COLO829 (cell line): ENCODE measurements at regions not wholly inside any gene's neighbourhood (a gene's known extent, or its start where the extent isn't known, plus 50 kb on each side); places are given as distances from the start of the nearest gene placed in this dataset.

Experiments
- DNase-seq: peaks from one replicate; pipeline ENCODE4 v3.0.0; 2012; ENCODE audit warnings: low spot score

DNA sequence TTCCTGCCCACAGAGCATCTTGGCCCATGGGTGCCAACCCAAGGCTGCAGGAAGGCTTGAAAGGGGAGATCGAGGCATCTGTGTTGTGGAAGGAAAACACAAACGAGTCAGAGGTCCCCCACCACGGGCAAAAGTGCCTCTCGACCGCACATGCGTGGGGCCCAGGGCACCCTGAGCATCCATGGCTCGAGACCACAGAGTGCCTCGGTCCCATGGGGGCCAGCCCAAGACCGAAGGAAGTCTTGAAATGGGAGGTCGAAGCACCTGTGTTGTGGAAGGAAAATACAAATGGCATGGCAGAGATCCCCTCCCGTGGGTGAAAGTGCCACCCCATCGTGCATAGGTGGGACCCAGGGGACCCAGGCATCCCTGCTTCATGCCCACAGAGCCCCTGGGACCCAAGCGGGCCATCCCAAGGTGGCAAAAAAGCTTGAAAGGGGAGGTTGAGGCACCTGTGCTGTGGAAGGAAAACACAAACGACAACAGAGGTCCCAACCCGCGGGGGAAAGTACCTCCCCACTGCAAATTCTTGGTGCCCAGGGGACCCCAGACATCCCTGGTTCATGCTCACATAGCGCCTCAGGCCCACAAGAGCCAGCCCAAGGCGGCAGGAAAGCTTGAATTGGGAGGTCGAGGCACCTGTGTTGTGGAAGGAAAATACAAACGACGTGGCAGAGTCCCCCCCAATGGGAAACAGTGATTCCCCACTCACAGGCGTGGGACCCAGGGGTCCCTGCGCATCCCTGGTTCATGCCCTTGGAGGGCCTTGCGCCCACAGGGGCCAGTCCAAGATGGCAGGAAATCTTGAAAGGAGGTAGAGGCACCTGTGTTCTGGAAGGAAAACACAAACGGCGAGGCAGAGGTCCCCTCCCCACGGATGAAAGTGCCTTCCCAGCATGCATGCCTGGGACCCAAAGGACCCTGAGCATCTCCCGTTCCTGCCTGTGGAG is 373.0 kb downstream of the ALG10 start:
- no peak for DNase-seq

DNA sequence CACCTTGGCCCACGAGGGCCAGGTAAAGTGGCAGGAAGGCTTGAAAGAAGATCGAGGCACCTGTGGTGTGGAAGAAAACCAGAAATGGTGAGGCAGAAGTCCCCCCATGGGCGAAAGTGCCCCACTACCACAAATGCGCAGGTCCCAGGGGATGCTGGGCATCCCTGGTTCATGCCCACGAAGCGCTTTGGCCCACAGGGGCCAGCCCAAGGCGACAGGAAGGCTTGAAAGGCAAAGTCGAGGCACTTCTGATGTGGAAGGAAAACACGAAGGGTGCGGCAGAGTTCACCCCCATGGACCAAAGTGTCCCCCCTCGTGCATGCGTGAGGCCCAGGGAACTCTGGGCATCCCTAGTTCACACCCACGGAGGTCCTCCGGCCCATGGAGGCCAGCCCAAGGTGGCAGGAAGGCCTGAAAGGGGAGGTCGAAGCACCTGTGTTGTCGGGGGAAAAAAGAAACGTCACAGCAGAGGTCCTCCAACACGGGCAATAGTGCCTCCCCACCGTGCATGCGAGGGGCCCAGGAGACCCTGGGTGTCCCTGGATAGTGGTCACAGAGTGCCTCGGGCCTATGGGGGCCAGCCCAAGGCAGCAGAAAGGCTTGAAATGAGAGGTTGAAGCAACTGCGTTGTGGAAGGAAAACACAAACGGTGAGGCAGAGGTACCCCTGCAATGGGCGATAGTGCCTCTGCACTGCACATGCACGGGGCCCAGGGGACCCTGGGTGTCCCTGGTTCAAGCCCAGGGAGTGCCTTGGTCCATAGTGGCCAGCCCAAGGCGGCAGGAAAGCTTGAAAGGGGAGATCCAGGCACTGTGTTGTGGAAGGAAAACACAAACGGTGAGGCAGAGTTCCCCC is 373.9 kb downstream of the ALG10 start:
- DNase-seq, result no peak

DNA sequence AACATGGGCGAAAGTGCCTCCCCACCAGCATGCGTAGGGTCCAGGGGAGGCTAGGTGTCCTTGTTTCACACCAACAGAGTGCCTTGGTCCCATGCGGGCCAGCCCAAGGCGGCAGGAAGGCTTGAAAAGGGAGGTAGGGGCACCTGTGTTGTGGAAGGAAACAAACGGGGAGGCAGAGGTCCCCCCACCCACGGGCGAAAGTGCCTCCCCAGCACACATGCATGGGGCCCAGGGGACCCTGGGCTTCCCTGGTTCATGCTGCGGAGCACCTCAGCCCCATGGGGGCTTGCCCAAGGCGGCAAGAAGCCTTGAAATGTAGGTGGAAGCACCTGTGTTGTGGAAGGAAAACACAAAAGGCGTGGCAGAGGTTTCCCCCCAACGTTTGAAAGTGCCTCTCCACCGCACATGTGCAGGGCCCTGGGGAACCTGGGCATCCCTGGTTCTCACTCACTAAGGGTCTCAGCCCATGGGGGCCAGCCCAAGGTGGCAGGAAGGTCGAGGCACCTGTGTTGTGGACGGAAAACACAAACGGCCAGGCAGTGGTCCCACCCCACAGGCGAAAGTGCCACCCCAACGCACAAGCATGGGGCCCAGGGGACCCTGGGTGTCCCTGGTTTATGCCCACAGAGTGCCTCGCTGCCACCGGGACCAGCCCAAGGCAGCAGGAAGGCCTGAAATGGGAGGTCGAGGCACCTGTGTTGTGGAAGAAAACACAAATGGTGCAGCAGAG is 374.7 kb downstream of the ALG10 start:
- no peak for DNase-seq

DNA sequence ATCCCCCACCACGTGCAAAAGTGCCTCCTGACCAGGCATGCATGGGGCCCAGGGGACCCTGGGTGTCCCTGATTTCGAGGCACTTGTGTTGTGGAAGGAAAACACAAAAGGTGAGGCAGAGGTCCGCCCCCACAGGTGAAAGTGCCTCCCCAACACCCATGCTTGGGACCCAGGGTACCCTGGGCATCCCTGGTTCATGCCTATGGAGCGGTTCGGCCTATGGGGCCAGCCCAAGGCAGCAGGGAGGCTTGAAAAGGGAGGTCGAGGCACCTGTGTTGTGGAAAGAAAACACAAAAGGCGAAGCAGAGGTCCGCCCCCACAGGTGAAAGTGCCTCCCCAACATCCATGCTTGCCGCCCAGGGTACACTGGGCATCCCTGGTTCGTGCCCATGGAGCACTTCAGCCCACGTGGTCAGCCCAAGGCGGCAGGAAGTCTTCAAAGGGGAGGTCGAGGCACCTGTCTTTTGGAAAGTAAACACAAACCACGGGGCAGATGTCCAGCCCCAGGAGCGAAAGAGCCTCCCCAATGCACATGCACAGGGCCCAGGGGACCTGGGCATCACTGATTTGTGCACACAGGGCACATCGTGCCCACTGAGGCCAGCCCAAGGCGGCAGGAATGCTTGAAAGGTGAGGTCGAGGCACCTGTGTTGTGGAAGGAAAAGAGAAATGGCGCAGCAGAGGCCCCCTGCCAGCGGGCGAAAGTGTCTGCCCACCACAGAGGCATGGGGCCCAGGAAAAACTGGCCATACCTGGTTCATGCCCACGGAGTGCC is 375.5 kb downstream of the ALG10 start:
- DNase-seq, result no peak

DNA sequence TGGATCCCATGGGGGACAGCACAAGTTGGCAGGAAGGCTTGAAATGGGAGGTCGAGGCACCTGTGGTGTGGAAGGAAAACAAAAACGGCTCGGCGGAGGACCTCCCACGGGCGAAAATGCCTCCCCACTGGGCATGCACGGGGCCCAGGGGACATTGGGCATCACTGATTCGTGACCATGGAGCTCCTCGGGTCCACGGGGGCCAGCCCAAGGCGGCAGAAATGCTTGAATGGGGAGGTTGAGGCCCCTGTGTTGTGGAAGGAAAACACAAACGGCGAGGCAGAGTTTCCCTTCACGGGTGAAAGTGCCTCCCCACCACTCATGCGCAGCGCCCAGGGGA is 376.0 kb downstream of the ALG10 start:
- no peak for DNase-seq

DNA sequence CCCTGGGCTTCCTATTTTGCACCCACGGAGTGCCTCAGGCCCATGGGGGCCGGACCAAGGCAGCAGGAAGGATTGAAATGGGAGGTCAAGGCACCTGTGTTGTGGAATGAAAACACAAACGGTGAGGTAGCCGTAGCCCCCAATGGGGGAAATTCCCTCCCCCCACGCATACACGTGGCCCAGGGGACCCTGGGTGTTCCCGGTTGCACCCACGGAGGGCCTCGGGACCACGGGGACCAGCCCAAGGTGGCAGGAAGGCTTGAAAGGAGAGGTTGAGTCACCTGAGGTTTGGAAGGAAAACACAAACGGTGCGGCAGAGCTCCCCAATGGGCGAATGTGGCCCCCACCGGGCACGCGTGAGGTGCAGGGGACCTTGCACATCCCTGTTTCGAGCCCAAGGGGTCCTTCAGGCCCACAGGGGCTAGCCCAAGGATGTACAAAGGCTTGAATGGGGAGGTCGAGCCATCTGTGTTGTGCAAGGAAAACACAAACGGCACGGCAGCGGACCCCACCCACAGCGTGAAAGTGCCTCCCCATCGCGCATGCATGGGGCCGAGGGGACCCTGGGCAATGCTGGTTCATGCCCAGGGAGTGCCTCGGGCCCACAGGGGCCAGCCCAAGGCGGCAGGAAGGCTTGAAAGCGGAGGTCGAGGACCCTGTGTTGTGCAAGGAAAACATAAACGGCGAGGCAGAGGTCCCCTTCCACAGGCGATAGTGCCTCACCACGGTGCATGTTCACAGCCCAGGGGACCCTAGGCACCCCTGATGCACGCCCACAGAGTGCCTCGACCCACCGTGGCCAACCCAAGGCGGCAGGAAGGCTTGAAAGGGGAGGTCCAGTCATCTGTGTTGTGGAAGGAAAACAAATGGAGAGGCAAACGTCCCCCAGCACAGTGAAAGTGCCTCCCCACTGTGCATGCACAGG is 376.7 kb downstream of the ALG10 start:
- DNase-seq, result no peak

DNA sequence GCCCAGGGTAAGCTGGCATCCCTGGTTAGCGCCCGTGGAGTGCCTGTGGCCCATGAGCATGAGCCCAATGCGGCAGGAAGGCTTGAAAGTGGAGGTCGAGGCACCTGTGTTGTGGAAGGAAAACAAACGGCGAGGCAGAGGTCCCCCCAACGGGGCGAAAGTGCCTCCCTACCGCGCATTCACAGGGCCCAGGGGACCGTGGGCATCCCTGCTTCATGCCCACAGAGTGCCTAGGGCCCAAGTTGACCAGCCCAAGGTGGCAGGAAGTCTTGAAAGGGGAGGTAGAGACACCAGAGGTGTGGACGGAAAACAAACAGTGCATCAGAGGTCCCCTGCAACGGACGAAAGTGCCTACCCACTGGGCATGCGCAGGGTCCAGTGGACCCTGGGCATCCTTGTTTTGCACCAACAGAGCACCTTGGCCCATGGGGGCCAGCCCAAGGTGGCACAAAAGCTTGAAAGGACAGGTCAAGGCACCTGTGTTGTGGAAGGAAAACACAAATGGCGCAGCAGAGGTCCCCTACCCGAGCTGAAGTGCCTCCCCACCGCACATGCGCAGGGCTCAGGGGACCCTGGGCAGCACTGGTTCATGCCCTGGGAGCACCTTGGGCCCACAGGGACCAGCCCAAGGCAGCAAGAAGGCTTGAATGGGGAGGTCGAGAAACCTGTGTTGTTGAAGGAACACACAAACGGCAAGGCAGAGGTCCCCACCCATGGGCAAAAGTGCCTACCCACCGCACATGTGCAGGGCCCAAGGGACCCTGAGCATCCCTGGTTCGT is 377.5 kb downstream of the ALG10 start:
- DNase-seq, result no peak

DNA sequence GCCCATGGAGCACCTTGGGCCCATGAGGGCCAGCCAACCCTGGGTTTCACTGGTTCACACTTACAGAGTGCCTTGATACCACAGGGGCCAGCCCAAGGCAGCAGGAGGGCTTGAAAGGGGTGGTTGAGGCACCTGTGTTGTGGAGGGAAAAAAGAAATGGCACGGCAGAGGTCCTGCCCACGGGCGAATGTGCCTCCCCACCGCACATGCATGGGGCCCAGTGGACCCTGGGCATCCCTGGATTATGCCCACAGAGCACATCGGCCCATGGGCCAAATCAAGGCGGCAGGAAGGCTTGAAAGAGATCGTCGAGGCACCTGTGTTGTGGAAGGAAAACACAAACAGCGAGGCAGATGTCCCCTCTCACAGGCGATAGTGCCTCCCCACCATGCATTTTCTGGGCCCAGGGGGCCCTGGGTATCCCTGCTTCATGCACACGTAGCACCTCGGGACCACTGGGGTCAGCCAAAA is 378.1 kb downstream of the ALG10 start:
- no peak for DNase-seq

DNA sequence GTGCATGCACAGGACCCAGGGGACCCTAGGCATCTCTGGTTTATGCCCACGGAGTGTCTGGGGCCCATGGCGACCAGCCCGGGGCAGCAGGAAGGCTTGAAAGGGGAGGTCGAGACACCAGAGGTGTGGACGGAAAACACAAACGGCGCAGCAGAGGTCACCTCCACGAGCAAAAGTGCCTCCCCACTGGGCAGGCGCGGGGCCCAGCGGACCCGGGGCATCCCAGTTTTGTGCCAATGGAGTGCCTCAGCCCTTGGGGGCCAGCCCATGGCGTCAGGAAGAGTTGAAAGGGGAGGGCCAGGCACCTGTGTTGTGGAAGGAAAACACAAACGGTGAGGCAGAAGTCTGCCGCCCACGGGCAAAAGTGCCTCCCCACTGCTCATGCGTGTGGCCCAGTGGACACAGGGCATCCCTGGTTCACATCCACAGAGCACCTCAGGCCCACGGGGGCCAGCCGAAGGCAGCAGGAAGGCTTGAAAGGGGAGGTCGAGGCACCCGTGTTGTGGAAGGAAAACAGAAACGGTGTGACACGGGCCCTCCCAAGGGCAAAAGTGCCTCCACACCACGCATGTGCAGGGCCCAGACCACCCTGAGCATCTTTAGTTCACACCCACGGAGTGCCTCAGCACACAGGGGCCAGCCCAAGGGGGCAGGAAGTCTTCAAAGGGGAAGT is 378.8 kb downstream of the ALG10 start:
- DNase-seq, result no peak

DNA sequence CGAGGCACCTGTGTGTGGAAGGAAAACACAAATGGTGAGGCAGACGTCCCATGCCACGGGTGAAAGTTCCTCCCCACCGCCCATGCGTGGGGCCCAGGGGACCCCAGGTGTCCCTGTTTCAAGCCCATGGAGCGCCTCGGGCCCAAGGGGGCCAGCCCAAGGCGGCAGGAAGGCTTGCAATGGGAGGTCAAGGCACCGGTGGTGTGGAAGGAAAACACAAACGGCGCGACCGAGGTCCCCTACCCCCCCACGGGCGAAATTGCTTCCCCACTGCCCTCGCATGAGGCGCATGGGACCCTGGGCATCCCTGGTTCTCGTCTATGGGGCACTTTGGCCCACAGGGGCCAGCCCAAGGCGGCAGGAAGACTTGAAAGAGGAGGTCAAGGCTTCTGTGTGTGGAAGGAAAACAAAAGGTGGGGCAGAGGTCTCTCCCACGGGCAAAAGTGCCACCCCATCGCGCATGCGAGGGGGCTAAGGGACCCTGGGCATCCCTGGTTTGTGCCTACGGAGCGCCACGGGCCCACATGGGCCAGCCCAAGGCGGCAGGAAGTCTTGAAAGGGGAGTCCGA is 379.4 kb downstream of the ALG10 start:
- no peak for DNase-seq

DNA sequence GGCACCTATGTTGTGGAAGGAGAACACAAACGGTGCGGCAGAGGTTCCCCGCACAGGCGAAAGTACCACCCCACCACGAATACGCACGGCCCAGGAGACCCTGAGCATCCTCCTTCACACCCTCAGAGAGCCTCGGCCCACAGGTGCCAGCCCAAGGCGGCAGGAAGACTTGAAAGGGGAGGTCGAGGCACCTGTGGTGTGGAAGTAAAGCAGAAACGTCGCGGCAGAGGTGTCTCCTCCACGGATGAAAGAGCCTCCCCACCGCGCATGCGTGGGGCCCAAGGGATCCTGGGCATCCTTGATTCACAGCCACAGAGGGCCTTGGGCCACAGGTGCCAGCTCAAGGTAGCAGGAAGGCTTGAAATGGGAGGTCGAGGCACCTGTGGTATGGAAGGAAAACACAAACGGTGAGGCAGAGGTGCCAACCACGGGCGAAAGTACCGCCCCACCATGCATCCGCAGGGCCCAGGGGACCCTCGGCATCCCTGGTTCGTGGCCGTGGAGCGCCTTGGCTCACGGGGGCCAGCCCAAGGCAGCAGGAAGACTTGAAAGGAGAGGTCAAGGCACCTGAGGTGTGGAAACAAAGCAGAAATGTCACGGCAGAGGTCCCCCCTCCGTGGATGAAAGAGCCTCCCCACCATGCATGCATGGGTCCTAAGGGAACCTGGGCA is 380.1 kb downstream of the ALG10 start:
- no peak for DNase-seq

DNA sequence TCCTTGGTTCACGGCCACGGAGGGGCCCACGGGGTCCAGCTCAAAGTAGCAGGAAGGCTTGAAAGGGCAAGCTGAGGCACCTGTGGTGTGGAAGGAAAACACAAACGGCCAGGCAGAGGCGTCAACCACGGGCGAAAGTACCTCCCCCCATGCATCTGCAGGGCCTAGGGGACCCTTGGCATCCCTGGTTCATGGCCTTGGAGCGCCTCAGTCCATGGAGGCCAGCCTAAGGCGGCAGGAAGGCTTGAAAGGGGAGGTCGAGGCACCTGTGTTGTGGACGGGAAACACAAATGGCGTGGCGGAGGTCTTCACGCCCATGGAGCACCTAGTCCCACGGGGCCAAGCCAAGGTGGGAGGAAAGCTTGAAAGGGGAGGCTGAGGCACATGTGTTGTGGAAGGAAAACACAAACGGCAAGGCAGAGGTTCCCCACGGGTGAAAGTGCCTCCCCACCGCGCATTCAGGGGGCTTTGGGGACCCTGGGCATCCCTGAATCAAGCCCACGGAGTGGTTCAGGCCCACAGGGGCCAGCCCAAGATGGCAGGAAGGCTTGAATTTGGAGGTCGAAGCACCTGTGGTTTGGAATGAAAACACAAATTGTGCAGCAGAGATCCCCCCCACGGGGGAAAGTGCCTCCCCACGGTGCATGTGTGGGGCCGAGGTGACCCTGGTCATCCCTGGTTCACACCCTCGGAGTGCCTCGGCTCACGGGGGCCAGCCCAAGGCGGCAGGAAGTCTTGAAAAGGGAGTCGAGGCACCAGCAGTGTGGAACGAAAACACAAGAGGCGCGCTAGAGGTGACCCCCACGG is 380.8 kb downstream of the ALG10 start:
- DNase-seq, result no peak

DNA sequence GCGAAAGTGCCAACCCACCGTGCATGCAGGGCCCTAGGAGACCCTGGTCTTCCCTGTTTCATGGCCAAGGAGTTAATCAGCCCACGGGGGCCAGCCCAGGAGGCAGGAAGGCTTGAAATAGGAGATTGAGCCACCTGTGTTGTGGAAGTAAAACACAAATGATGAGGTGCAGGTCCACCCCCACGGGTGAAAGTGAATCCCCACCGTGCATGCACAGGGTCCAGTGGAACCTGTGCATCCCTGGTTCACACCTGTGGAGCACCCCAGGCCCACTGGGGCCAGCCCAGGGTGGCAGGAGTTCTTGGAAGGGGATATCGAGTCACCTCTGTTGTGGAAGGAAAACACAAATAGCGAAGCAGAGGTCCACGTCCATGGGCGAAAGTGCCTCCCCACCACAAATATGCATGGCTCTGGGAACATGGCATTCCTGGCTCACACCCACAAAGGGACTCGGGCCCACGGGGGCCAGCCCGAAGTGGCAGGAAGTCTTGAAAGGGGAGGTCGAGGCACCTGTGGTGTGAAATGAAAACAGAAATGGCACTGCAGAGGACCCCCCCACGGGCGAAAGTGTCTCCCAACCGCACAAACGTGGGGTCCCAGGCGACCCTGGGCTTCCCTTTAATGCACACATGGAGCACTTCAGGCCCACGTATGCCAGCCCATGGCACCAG is 381.5 kb downstream of the ALG10 start:
- DNase-seq, result no peak

DNA sequence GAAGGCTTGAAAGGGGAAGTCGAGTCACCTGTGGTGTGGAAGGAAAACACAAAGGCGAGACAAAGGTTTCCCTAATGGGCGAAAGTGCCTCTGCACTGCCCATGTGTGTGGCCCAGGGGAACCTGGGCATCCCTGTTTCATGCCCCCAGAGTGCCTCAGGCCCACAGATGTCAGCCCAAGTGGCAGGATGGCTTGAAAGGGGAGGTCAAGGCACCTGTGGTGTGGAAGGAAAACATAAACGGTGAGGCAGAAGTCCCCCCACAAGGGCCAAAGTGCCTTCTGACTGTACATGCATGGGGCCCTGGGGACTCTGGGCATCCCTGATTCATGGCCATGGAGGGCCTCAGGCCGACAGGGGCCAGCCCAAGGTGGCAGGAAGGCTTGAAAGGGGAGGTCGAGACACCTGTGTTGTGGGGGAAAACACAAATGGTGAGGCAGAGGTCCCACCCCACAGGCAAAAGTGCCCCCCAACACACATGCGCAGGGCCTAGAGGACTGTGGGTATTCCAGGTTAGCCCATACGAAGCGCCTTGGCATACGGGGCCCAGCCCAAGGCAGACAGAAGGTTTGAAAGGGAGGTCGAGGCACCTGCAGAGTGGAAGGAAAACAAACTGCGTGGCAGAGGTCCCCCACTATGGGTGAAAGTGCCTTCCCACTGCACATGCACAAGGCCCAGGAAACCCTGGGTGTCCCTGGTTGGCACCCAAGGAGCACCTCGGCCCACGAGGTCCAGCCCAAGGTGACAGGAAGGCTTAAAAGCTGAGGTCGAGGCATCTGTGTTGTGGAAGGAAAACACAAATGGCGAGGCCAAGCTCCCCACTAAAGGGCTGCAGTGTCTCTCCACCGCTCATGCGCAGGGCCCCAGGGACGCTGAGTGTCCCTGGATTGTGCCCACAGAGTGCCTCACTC is 382.3 kb downstream of the ALG10 start:
- no peak for DNase-seq
